ENCODE measurements at regions not wholly inside any gene's neighbourhood (a gene's known extent, or its start where the extent isn't known, plus 50 kb on each side); places are given as distances from the start of the nearest gene placed in this dataset.

GRCh38 chr2:19846567-19846966, 55.2 kb downstream of the TTC32 start:
- DNase-seq, result no peak

- no peak for DNase-seq
These were observed 55.8 kb downstream of the TTC32 start for GRCh38 chr2:19846030-19846429.

GRCh38 chr2:19845323-19845920, 56.4 kb downstream of the TTC32 start:
- no peak for DNase-seq

- DNase-seq, result no peak
These were observed 57.0 kb downstream of the TTC32 start for GRCh38 chr2:19844750-19845149.

- DNase-seq, result no peak
These were observed 57.7 kb downstream of the TTC32 start for GRCh38 chr2:19843992-19844515.

GRCh38 chr2:19841918-19842693, 59.7 kb downstream of the TTC32 start:
- DNase-seq, result no peak

- no peak for DNase-seq
These were observed 62.3 kb downstream of the TTC32 start for GRCh38 chr2:19839438-19839837.

- DNase-seq, result peak in 1 of 4 experiments; percentile 9
These were observed 63.2 kb downstream of the TTC32 start for GRCh38 chr2:19838616-19839015.

GRCh38 chr2:19837235-19837766, 64.5 kb downstream of the TTC32 start:
- no peak for DNase-seq

GRCh38 chr2:19835781-19836281, 66.0 kb downstream of the TTC32 start:
- no peak for DNase-seq

- DNase-seq, result no peak
These were observed 67.8 kb downstream of the TTC32 start for GRCh38 chr2:19833978-19834377.

GRCh38 chr2:19829672-19830071, 72.1 kb downstream of the TTC32 start:
- DNase-seq, result no peak

GRCh38 chr2:19826874-19827273, 74.9 kb downstream of the TTC32 start:
- no peak for DNase-seq

- no peak for DNase-seq
These were observed 78.3 kb downstream of the TTC32 start for GRCh38 chr2:19823507-19823906.

- no peak for DNase-seq
These were observed 82.4 kb downstream of the TTC32 start for GRCh38 chr2:19819097-19820065.

- no peak for DNase-seq
These were observed 83.2 kb downstream of the TTC32 start for GRCh38 chr2:19818543-19818942.

GRCh38 chr2:19818039-19818438, 83.7 kb downstream of the TTC32 start:
- no peak for DNase-seq

GRCh38 chr2:19815746-19816145, 86.0 kb downstream of the TTC32 start:
- DNase-seq, result no peak

- no peak for DNase-seq
These were observed 89.6 kb downstream of the TTC32 start for GRCh38 chr2:19812166-19812565.

GRCh38 chr2:19811186-19811585, 90.6 kb downstream of the TTC32 start:
- no peak for DNase-seq

GRCh38 chr2:19810637-19811036, 91.1 kb downstream of the TTC32 start:
- no peak for DNase-seq

GRCh38 chr2:19810148-19810547, 91.6 kb downstream of the TTC32 start:
- no peak for DNase-seq

GRCh38 chr2:19809206-19809605, 92.6 kb downstream of the TTC32 start:
- no peak for DNase-seq

All from suppressor macrophage (primary cell).